Lower leg skin (tissue), 4 donors: ENCODE measurements at regions not wholly inside any gene's neighbourhood (a gene's known extent, or its start where the extent isn't known, plus 50 kb on each side); places are given as distances from the start of the nearest gene placed in this dataset.
"Not testable (repeated sequence)": the region's sequence is repeated elsewhere in the genome, so short reads cannot be mapped to it uniquely, and the experiment has no call there.

Experiments used
- DNase-seq, 2 donors: peaks; one replicate each; pipeline ENCODE4 v3.0.0-alpha.2; 2019; ENCODE audit warnings: low spot score in 2 of 2
- H3K4me3 ChIP-seq: fragments of 200-600 bp; sonication (generic); 2 replicates; pipeline ENCODE4 v1.5.1; 2017; ENCODE audit warnings: mild to moderate bottlenecking, low read depth; ENCODE audit not compliant: poor library complexity, severe bottlenecking
- POLR2A ChIP-seq, 2 donors: fragments of 450-650 bp; IDR thresholded peaks; one replicate each; pipeline ENCODE4 v1.6.1; 2016 to 2017; ENCODE audit warnings: antibody characterized with exemption in 2 of 2, mild to moderate bottlenecking in 1 of 2, moderate library complexity in 1 of 2
- WGBS, 2 donors: methylation state at CpG; one replicate each; pipeline ENCODE4 v1.1.5; 2018; 5-methylcytosine and 5-hydroxymethylcytosine counted together
- intact Hi-C: fragments of 100-400 bp; cut with DNase I; formaldehyde crosslinking; loops from one replicate; pipeline ENCODE4 v1.15.0; 2023; ENCODE audit warnings: low total_unique reads
- TF ChIP-seq, protein P1 (sequence below), 3 donors: fragments of 450-650 bp; IDR thresholded peaks; one replicate each; pipeline ENCODE4 v1.5.1; 2016; ENCODE audit warnings: antibody characterized with exemption in 3 of 3, mild to moderate bottlenecking in 3 of 3, moderate library complexity in 2 of 3

DNA sequence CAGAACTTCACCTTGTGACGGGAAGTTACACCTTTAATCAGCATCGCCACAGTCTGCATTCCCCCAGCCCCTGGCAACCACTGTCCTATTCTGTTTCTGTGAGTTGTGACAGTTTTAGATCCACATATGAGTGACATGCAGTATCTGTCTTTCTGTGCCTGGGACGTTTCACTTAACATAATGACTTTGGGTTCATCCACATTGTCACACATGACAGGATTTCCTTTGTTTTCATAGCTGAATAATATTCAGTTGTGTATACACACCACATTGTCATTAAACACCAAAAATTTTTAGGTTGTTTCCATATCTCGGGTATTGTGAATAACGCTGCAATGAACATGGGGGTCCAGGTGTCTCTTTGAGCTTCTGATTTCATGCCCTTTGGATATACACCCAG lies 62.6 kb upstream of the BDH1 start:
- WGBS, 2 donors = 85 to 90% methylated on average over 5 of the region's 5 CpGs
- intact Hi-C loops, H3K4me3 ChIP-seq, DNase-seq: not testable (repeated sequence)

GRCh38 chr3:197615430-197615829 lies 59.7 kb upstream of the BDH1 start:
- DNase-seq = no peak
- WGBS, 2 donors = 96% methylated on average over 3 of the region's 3 CpGs
- no peak overlapping the region for H3K4me3 ChIP-seq
- intact Hi-C loops = no loop called here
- TF ChIP-seq, protein P1, sequence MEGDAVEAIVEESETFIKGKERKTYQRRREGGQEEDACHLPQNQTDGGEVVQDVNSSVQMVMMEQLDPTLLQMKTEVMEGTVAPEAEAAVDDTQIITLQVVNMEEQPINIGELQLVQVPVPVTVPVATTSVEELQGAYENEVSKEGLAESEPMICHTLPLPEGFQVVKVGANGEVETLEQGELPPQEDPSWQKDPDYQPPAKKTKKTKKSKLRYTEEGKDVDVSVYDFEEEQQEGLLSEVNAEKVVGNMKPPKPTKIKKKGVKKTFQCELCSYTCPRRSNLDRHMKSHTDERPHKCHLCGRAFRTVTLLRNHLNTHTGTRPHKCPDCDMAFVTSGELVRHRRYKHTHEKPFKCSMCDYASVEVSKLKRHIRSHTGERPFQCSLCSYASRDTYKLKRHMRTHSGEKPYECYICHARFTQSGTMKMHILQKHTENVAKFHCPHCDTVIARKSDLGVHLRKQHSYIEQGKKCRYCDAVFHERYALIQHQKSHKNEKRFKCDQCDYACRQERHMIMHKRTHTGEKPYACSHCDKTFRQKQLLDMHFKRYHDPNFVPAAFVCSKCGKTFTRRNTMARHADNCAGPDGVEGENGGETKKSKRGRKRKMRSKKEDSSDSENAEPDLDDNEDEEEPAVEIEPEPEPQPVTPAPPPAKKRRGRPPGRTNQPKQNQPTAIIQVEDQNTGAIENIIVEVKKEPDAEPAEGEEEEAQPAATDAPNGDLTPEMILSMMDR (IDR thresholded peaks at IDR 0.05) = no peak
- no peak for TF ChIP-seq POLR2A (IDR thresholded peaks at IDR 0.05)

DNA sequence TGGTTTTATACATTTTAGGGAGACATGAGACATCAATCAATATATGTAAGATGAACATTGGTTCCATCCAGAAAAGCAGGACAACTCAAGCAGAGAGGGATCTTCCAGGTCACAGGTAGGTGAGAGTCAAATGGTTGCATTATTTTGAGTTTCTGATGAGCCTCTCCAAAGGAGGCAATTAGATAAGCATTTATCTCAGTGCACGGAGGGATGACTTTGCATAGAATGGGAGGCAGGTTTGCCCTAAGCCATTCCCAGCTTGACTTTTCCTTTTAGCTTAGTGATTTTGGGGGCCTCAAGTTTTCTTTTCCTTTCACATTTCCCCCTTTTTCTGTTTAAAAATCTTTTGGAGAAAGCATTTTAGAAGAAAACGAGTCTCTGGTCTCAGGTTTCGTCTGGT lies 58.4 kb upstream of the BDH1 start:
- H3K4me3 ChIP-seq, DNase-seq, intact Hi-C loops: not testable (repeated sequence)
- WGBS, 2 donors = 90 to 95% methylated on average over 3 of the region's 3 CpGs

- H3K4me3 ChIP-seq = no peak overlapping the region
- intact Hi-C loops = no loop called here
- TF ChIP-seq POLR2A (IDR thresholded peaks at IDR 0.05) = no peak
- TF ChIP-seq, protein P1 (IDR thresholded peaks at IDR 0.05) = no peak
- 76 to 86% methylated on average over 6 of the region's 6 CpGs for WGBS, 2 donors
- DNase-seq = no peak
Measured at GRCh38 chr3:197613199-197613598, 57.4 kb upstream of the BDH1 start.

DNA sequence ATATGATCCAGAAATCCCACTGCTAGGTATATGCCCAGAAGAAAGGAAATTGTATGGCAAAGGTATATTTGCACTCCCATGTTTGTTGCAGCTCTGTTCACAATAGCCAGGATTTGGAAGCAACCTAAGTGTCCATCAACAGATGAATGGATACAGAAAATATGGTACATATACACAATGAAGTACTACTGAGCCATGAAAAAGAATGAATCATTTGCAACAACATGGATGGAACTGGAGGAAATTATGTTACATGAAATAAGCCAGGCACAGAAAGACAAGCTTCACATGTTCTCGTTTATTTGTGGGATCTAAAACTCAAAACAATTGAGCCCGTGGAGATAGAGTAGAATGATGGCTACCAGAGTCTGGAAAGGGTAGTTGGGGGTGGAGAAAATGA lies 55.5 kb upstream of the BDH1 start:
- TF ChIP-seq POLR2A (IDR thresholded peaks at IDR 0.05) = no peak
- TF ChIP-seq, protein P1 (IDR thresholded peaks at IDR 0.05) = no peak
- WGBS, 2 donors = 94 to 99% methylated on average over 2 of the region's 2 CpGs
- intact Hi-C loops = no loop called here
- no peak for DNase-seq
- no peak overlapping the region for H3K4me3 ChIP-seq

DNA sequence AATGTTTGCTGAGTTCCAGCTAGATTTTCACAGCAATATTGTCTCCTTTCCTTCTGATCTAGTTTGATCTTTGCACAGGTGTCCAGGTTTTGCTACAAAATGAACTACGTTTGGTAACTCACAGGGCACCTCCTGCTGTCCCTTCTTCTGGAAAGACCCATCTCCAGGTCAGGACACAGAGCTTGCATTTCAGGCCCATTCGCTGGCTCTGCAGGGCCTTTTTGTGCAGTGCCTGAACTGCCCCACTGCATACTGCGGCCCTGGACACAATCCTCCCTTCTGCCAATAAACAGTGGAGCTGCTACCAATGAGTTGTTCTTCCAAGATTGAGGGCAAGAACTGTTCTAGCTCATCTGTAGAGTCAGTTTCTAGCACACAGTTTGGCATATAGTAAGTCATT lies 50.7 kb upstream of the BDH1 start:
- peak in 1 of 2 donors; percentile 15 for DNase-seq
- intact Hi-C loops = no loop called here
- TF ChIP-seq POLR2A (IDR thresholded peaks at IDR 0.05) = no peak
- TF ChIP-seq, protein P1 (IDR thresholded peaks at IDR 0.05) = no peak
- WGBS, 2 donors = 95 to 96% methylated on average over 3 of the region's 3 CpGs
- no peak overlapping the region for H3K4me3 ChIP-seq
